Lower leg skin (tissue), 3 donors: ENCODE measurements at regions not wholly inside any gene's neighbourhood (a gene's known extent, or its start where the extent isn't known, plus 50 kb on each side); places are given as distances from the start of the nearest gene placed in this dataset.

ENCODE experiments used
- POLR2A ChIP-seq, 2 donors: fragments of 450-650 bp; IDR thresholded peaks; one replicate each; pipeline ENCODE4 v1.6.1; 2016 to 2017; ENCODE audit warnings: antibody characterized with exemption in 2 of 2, mild to moderate bottlenecking in 1 of 2, moderate library complexity in 1 of 2
- TF ChIP-seq, protein P1 (sequence below), 3 donors: fragments of 450-650 bp; IDR thresholded peaks; one replicate each; pipeline ENCODE4 v1.5.1; 2016; ENCODE audit warnings: antibody characterized with exemption in 3 of 3, mild to moderate bottlenecking in 3 of 3, moderate library complexity in 2 of 3

- TF ChIP-seq, protein P1, sequence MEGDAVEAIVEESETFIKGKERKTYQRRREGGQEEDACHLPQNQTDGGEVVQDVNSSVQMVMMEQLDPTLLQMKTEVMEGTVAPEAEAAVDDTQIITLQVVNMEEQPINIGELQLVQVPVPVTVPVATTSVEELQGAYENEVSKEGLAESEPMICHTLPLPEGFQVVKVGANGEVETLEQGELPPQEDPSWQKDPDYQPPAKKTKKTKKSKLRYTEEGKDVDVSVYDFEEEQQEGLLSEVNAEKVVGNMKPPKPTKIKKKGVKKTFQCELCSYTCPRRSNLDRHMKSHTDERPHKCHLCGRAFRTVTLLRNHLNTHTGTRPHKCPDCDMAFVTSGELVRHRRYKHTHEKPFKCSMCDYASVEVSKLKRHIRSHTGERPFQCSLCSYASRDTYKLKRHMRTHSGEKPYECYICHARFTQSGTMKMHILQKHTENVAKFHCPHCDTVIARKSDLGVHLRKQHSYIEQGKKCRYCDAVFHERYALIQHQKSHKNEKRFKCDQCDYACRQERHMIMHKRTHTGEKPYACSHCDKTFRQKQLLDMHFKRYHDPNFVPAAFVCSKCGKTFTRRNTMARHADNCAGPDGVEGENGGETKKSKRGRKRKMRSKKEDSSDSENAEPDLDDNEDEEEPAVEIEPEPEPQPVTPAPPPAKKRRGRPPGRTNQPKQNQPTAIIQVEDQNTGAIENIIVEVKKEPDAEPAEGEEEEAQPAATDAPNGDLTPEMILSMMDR (IDR thresholded peaks at IDR 0.05) = no peak
- TF ChIP-seq POLR2A (IDR thresholded peaks at IDR 0.05) = no peak
Measured at GRCh38 chr6:14499841-14500240, 382.3 kb downstream of the CD83 start.
